ENCODE measurements at regions not wholly inside any gene's neighbourhood (a gene's known extent, or its start where the extent isn't known, plus 50 kb on each side); places are given as distances from the start of the nearest gene placed in this dataset.
A peak's percentile ranks its signal among the peaks of the same experiment; 100 is the strongest.

DNA sequence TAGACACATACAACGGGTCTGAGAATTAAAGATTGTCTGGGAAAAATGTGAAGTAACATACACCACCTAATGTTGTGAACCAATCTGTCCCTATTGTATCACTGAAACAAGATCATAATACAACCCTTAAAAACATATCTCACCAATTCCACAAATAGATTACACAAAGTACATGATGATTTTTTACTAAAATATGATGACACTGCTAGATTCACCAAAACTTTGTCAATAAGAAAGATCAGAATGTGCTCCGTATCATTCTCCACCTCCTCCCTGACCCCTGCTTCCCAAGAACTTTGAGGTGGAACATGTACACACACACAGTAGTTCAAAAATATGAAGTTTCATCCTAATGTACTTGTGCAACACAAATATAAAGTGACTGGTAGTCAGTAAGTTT, 862.0 kb downstream of the PCDH18 start:
- no CpG with 5 or more reads among the region's 2 CpGs for WGBS, 2 experiments (ENCODE audit: extremely low coverage in 2 of 2, insufficient read length in 1 of 2)
- POLR2A ChIA-PET (ENCODE audit: unreplicated experiment): no interaction called here

More for the DNA sequence above, 862.0 kb downstream of the PCDH18 start:
- intact Hi-C loops (cut with micrococcal nuclease) (no loop called here), in situ Hi-C loops (cut with MboI; ENCODE audit: low sequenced_read_pairs) (no loop called here), dilution Hi-C loops (cut with HindIII; ENCODE audit: low sequenced_read_pairs, unreplicated experiment) (no loop called here)
- TF ChIP-seq MAFK (IDR thresholded peaks at IDR 0.05; ENCODE audit: low read depth, low read length) (peak; percentile 66), MAZ (IDR thresholded peaks at IDR 0.05; ENCODE audit: borderline replicate concordance, low read depth, low read length) (no peak)
- Histone ChIP-seq H2AFZ (replicated peaks; ENCODE audit: low read length, poor library complexity) (no peak overlapping the region), H3K27ac (ENCODE audit: insufficient read depth, low read length) (no peak overlapping the region), H3K9ac (ENCODE audit: low read depth, low read length) (no peak overlapping the region), H3K23ac (ENCODE audit: low read depth, low read length) (no peak overlapping the region), H3K56ac (ENCODE audit: extremely low read depth, insufficient read depth, low read length) (no peak overlapping the region), H3K14ac (replicated peaks; ENCODE audit: low read depth, low read length) (no peak overlapping the region), H3K4me3 (ENCODE audit: insufficient read depth, low read depth, low read length) (no peak overlapping the region), H3K36me3 (ENCODE audit: control insufficient read depth, insufficient read depth, low read length) (no peaks in the 10 kb centered on the region), H4K20me1 (ENCODE audit: insufficient read depth, low read length) (no peaks in the 10 kb centered on the region), H2AK5ac (ENCODE audit: low read depth, low read length) (no peak overlapping the region), H3K4me1 (ENCODE audit: control insufficient read depth, insufficient read depth, low read length) (peaks cover 4% of the 10 kb centered on the region; the same call in 1 of the 2 replicates), H3K18ac (ENCODE audit: low read depth, low read length) (no peak overlapping the region), H3K9me3 (ENCODE audit: control insufficient read depth, insufficient read depth, low read length) (no peaks in the 10 kb centered on the region), H2BK120ac (ENCODE audit: low read depth, low read length) (no peak overlapping the region), H2BK20ac (ENCODE audit: low read depth, low read length) (no peak overlapping the region), H4K91ac (ENCODE audit: insufficient read depth, low read depth, low read length) (no peak overlapping the region), H2BK5ac (ENCODE audit: low read depth, low read length, poor library complexity, severe bottlenecking) (no peak overlapping the region), H3K4me2 (ENCODE audit: low read depth, low read length) (no peak overlapping the region), H4K8ac (ENCODE audit: low read depth in 2 of 2, low read length in 2 of 2) (no peak overlapping the region), H3K4ac (ENCODE audit: low read depth, low read length) (no peak overlapping the region), H3K79me1 (ENCODE audit: low read depth in 1 of 2, low read length in 2 of 2) (no peaks in the 10 kb centered on the region), H2BK15ac (ENCODE audit: low read depth, low read length) (no peak overlapping the region), H3K27me3 (ENCODE audit: control insufficient read depth, insufficient read depth, low read length) (no peaks in the 10 kb centered on the region), H4K5ac (ENCODE audit: low read depth, low read length) (no peak overlapping the region), H3K9me1 (ENCODE audit: insufficient read depth, low read length) (no peaks in the 10 kb centered on the region), H2AK9ac (replicated peaks; ENCODE audit: low read depth, low read length, poor library complexity) (no peak overlapping the region)
- ATAC-seq (ENCODE audit: low read depth) (no peak), DNase-seq (no peak)
- CTCF ChIA-PET: no interaction called here
- BruUV-seq (replicated peaks): no TSS peak

Measured in IMR-90 (cell line).